ENCODE measurements at regions not wholly inside any gene's neighbourhood (a gene's known extent, or its start where the extent isn't known, plus 50 kb on each side); places are given as distances from the start of the nearest gene placed in this dataset.

GRCh38 chr12:116628989-116629388 lies 69.8 kb downstream of the MAP1LC3B2 start:
- TF ChIP-seq RXRA (IDR thresholded peaks at IDR 0.05; ENCODE audit: insufficient read depth, low read depth, low read length) (no peak), YY1 (IDR thresholded peaks at IDR 0.05; ENCODE audit: low read depth, low read length) (no peak), JUND (IDR thresholded peaks at IDR 0.05; ENCODE audit: low read length) (no peak), CTCF (IDR thresholded peaks at IDR 0.05; ENCODE audit: control extremely low read depth in 1 of 3, insufficient read depth in 1 of 3, low read depth in 1 of 3, low read length in 3 of 3) (no peak), TAF7 (optimal IDR thresholded peaks at IDR 0.05; ENCODE audit: borderline replicate concordance, low read depth, low read length) (no peak), EP300 (IDR thresholded peaks at IDR 0.05; ENCODE audit: borderline replicate concordance in 1 of 2, low read depth in 2 of 2, low read length in 2 of 2) (no peak), POLR2A (IDR thresholded peaks at IDR 0.05; ENCODE audit: control extremely low read depth in 1 of 2, low read depth in 2 of 2, low read length in 2 of 2) (no peak)

All from H1 (cell line).